GM12878 (cell line): ENCODE measurements at regions not wholly inside any gene's neighbourhood (a gene's known extent, or its start where the extent isn't known, plus 50 kb on each side); places are given as distances from the start of the nearest gene placed in this dataset.

Experiments used
- ATAC-seq: fragments of 200-7000 bp; cut with Tn5 transposase; 3 replicates; pipeline ENCODE4 v1.9.1; 2020; ENCODE audit warnings: mild to moderate bottlenecking, moderate library complexity
- BruUV-seq: library from RNA; stranded (reverse); fragments of 400-500 nt; replicated peaks from 2 replicates; lab custom pipeline; 2021; lab: Mats Ljungman, UMichigan
- CTCF ChIA-PET: fragments of 300-600 bp; sonication (Branson Sonifier 250); formaldehyde crosslinking; extraction: SDS; loops from one replicate; lab custom pipeline; 2021; ENCODE audit warnings: inconsistent platforms; lab: Yijun Ruan, JAX
- POLR2A ChIA-PET: fragments of 350-600 bp; formaldehyde crosslinking; extraction: SDS; loops from one replicate; lab custom pipeline; 2021; ENCODE audit warnings: inconsistent platforms; lab: Charles Lee
- RAD21 ChIA-PET: fragments of 300-600 bp; sonication (Branson Sonifier 250); formaldehyde crosslinking; loops from one replicate; lab custom pipeline; 2023; ENCODE audit warnings: antibody characterized with exemption; ENCODE audit not compliant: unreplicated experiment; lab: Charles Lee
- SMC1A ChIA-PET: fragments of 300-600 bp; sonication (Branson Sonifier 250); formaldehyde crosslinking; loops from one replicate; lab custom pipeline; 2023; ENCODE audit not compliant: unreplicated experiment, uncharacterized antibody; lab: Charles Lee
- DNase-seq: peaks from one replicate; pipeline ENCODE4 v3.0.0-alpha.2; 2011; ENCODE audit warnings: low read depth, low spot score
- FAIRE-seq: peaks from 3 replicates; lab custom pipeline; 2011; peaks lifted over from hg19 to GRCh38; lab: Jason Lieb, UNC
- H2AFZ ChIP-seq: 2 replicates; pipeline ENCODE4 v1.6.0; 2011; ENCODE audit warnings: low read depth, low read length, control low read depth; ENCODE audit not compliant: control insufficient read depth
- H3K27ac ChIP-seq: 2 replicates; pipeline ENCODE4 v1.5.1; 2011; ENCODE audit warnings: control low read depth; ENCODE audit not compliant: control insufficient read depth, insufficient read depth
- H3K27me3 ChIP-seq, 2 experiments: replicated peaks in 1 of 2; 2 replicates each; pipeline versions ENCODE4 v1.6.0 to v1.6.1; 2011; ENCODE audit warnings: low read length in 1 of 2; ENCODE audit not compliant: control insufficient read depth in 2 of 2, insufficient read depth in 2 of 2
- H3K36me3 ChIP-seq, 2 experiments: 2 replicates each; pipeline ENCODE4 v1.5.1; 2011; ENCODE audit warnings: low read length in 1 of 2; ENCODE audit not compliant: control insufficient read depth in 2 of 2, insufficient read depth in 2 of 2
- H3K4me1 ChIP-seq: 2 replicates; pipeline ENCODE4 v1.6.1; 2011; ENCODE audit warnings: mild to moderate bottlenecking, low read length, moderate library complexity, mixed read lengths; ENCODE audit not compliant: control insufficient read depth, insufficient read depth
- H3K4me2 ChIP-seq: 2 replicates; pipeline ENCODE4 v1.6.0; 2011; ENCODE audit warnings: control low read depth; ENCODE audit not compliant: control insufficient read depth, insufficient read depth
- H3K4me3 ChIP-seq: fragments of 200-600 bp; sonication (generic); 2 replicates; pipeline ENCODE4 v1.5.1; 2016
- H3K79me2 ChIP-seq: 2 replicates; pipeline ENCODE4 v1.6.0; 2011; ENCODE audit warnings: low read length; ENCODE audit not compliant: control insufficient read depth, insufficient read depth
- H3K9ac ChIP-seq: 2 replicates; pipeline ENCODE4 v1.8.0; 2011; ENCODE audit warnings: low read length, control low read depth, mixed read lengths; ENCODE audit not compliant: control insufficient read depth, insufficient read depth
- H3K9me3 ChIP-seq: replicated peaks from 3 replicates; pipeline ENCODE4 v1.5.1; 2011; ENCODE audit warnings: mild to moderate bottlenecking, low read length; ENCODE audit not compliant: control insufficient read depth, insufficient read depth
- H4K20me1 ChIP-seq: 2 replicates; pipeline ENCODE4 v1.6.0; 2011; ENCODE audit not compliant: control insufficient read depth, insufficient read depth
- EGR1 ChIP-seq, 2 experiments: IDR thresholded peaks; 1 replicate in 1 of 2; 2 replicates in 1 of 2; pipeline ENCODE4 v1.6.1; 2011 to 2012; ENCODE audit warnings: low read depth in 2 of 2, low read length in 2 of 2, borderline replicate concordance in 1 of 2, mild to moderate bottlenecking in 1 of 2, moderate library complexity in 1 of 2
- IRF4 ChIP-seq: IDR thresholded peaks from 2 replicates; pipeline ENCODE4 v1.6.1; 2011; ENCODE audit warnings: low read depth, low read length
- NFYA ChIP-seq: IDR thresholded peaks from 2 replicates; pipeline ENCODE4 v1.6.1; 2011; ENCODE audit warnings: low read depth, mild to moderate bottlenecking, low read length, improper control_type of control experiment, borderline replicate concordance
- NR2C1 ChIP-seq: fragments of 450-650 bp; IDR thresholded peaks from 2 replicates; pipeline ENCODE4 v1.6.1; 2017; ENCODE audit warnings: antibody characterized with exemption, mild to moderate bottlenecking, moderate library complexity
- PAX8 ChIP-seq: fragments of 450-650 bp; IDR thresholded peaks from 2 replicates; pipeline ENCODE4 v1.6.1; 2017; ENCODE audit warnings: mild to moderate bottlenecking, moderate library complexity
- POLR2A ChIP-seq: IDR thresholded peaks from 2 replicates; pipeline ENCODE4 v1.6.1; 2011; ENCODE audit warnings: low read depth, mild to moderate bottlenecking, low read length
- RCOR1 ChIP-seq: conservative IDR thresholded peaks from 2 replicates; pipeline ENCODE4 v1.6.1; 2012; ENCODE audit warnings: low read depth, low read length, improper control_type of control experiment
- SMARCA5 ChIP-seq: fragments of 450-650 bp; IDR thresholded peaks from 2 replicates; pipeline ENCODE4 v1.6.1; 2017; ENCODE audit warnings: mild to moderate bottlenecking
- SRF ChIP-seq, 2 experiments: IDR thresholded peaks; 2 replicates each; pipeline ENCODE4 v1.6.1; 2011; ENCODE audit warnings: low read depth in 2 of 2, low read length in 2 of 2, mild to moderate bottlenecking in 1 of 2, moderate library complexity in 1 of 2
- WRNIP1 ChIP-seq: IDR thresholded peaks from 2 replicates; pipeline ENCODE4 v1.6.1; 2011; ENCODE audit warnings: low read depth, low read length, improper control_type of control experiment, borderline replicate concordance
- WGBS: methylation state at CpG from one replicate; pipeline ENCODE4 v1.1.6; 2016; ENCODE audit warnings: low lambda C conversion rate; ENCODE audit not compliant: insufficient replicate concordance, insufficient coverage; ENCODE audit errors: missing lambda C conversion rate; 5-methylcytosine and 5-hydroxymethylcytosine counted together
- in situ Hi-C: fragments of 300-500 bp; cut with MboI; formaldehyde crosslinking; loops from 9 replicates; pipeline ENCODE4 v1.14.3; 2018; ENCODE audit warnings: mixed read lengths
- intact Hi-C: fragments of 100-400 bp; cut with micrococcal nuclease; formaldehyde crosslinking; loops from one replicate; pipeline ENCODE4 v1.14.2; 2022; ENCODE audit not compliant: unreplicated experiment
- TF ChIP-seq, protein P1 (sequence below): fragments of 450-650 bp; IDR thresholded peaks from 2 replicates; pipeline ENCODE4 v1.6.1; 2017; ENCODE audit warnings: borderline replicate concordance
- TF ChIP-seq, protein P2 (sequence below): IDR thresholded peaks from 2 replicates; pipeline ENCODE4 v1.6.1; 2011; ENCODE audit warnings: low read depth, mild to moderate bottlenecking, low read length, moderate library complexity, borderline replicate concordance; ENCODE audit errors: extremely low read depth

- no TSS peak for BruUV-seq
- FAIRE-seq = no peak
Measured at GRCh38 chr5:72007336-72008111, 99.8 kb upstream of the MAP1B start.

More at GRCh38 chr5:72007336-72008111, 99.8 kb upstream of the MAP1B start:
- Histone ChIP-seq H3K9ac (no peak overlapping the region), H3K4me1 (no peaks in the 10 kb centered on the region), H3K4me3 (no peak overlapping the region), H3K27ac (no peak overlapping the region), H3K36me3 (no peaks in the 10 kb centered on the region), H4K20me1 (no peaks in the 10 kb centered on the region), H3K79me2 (no peaks in the 10 kb centered on the region), H3K27me3 (no peaks in the 10 kb centered on the region; a peak in 1 of 4 replicates), H3K9me3 (no peaks in the 10 kb centered on the region), H2AFZ (no peak overlapping the region), H3K4me2 (no peak overlapping the region)
- intact Hi-C loops (no loop called here), in situ Hi-C loops (no loop called here)
- ChIA-PET POLR2A (no interaction called here), RAD21 (no interaction called here), CTCF (no interaction called here), SMC1A (no interaction called here)
- TF ChIP-seq SMARCA5 (no peak), NR2C1 (no peak), NFYA (no peak), IRF4 (no peak), RCOR1 (no peak), SRF (IDR thresholded peaks at IDR 0.05; ENCODE audit: low read depth in 2 of 2, low read length in 2 of 2) (no peak), WRNIP1 (no peak), POLR2A (no peak), EGR1 (IDR thresholded peaks at IDR 0.05; ENCODE audit: borderline replicate concordance in 1 of 2, low read depth in 2 of 2, low read length in 2 of 2) (no peak), PAX8 (no peak)
- TF ChIP-seq, protein P1, sequence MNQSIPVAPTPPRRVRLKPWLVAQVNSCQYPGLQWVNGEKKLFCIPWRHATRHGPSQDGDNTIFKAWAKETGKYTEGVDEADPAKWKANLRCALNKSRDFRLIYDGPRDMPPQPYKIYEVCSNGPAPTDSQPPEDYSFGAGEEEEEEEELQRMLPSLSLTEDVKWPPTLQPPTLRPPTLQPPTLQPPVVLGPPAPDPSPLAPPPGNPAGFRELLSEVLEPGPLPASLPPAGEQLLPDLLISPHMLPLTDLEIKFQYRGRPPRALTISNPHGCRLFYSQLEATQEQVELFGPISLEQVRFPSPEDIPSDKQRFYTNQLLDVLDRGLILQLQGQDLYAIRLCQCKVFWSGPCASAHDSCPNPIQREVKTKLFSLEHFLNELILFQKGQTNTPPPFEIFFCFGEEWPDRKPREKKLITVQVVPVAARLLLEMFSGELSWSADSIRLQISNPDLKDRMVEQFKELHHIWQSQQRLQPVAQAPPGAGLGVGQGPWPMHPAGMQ = no peak
- TF ChIP-seq, protein P2, sequence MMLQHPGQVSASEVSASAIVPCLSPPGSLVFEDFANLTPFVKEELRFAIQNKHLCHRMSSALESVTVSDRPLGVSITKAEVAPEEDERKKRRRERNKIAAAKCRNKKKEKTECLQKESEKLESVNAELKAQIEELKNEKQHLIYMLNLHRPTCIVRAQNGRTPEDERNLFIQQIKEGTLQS = no peak
- DNase-seq = no peak
- 30% methylated on average over 7 of the region's 7 CpGs for WGBS
- no peak for ATAC-seq
